Endothelial cell of umbilical vein (primary cell): ENCODE measurements at regions not wholly inside any gene's neighbourhood (a gene's known extent, or its start where the extent isn't known, plus 50 kb on each side); places are given as distances from the start of the nearest gene placed in this dataset.

Experiments used
- CTCF ChIP-seq, 2 donors: IDR thresholded peaks; 1 replicate in 1 of 2; 2 replicates in 1 of 2; pipeline ENCODE4 v1.5.1; 2011; ENCODE audit warnings: low read length in 2 of 2, mild to moderate bottlenecking in 2 of 2, moderate library complexity in 2 of 2, control low read depth in 1 of 2, inconsistent platforms in 1 of 2, low read depth in 1 of 2; ENCODE audit not compliant: insufficient read depth in 1 of 2; ENCODE audit errors: extremely low read depth in 1 of 2
- EZH2 ChIP-seq: IDR thresholded peaks from 2 replicates; pipeline ENCODE4 v1.6.1; 2012; ENCODE audit warnings: borderline replicate concordance, low read depth, mild to moderate bottlenecking, moderate library complexity, low read length, inconsistent platforms; ENCODE audit not compliant: severe bottlenecking
- FOS ChIP-seq: IDR thresholded peaks from 2 replicates; pipeline ENCODE4 v1.6.1; 2011; ENCODE audit warnings: mild to moderate bottlenecking, low read length, moderate library complexity, borderline replicate concordance; ENCODE audit not compliant: insufficient read depth
- GATA2 ChIP-seq: IDR thresholded peaks from 2 replicates; pipeline ENCODE4 v1.7.0; 2011; ENCODE audit warnings: low read depth, mild to moderate bottlenecking, moderate library complexity, mixed read lengths, low read length; ENCODE audit not compliant: insufficient read length, insufficient read depth
- JUN ChIP-seq: IDR thresholded peaks from 2 replicates; pipeline ENCODE4 v1.6.1; 2011; ENCODE audit warnings: borderline replicate concordance, low read depth; ENCODE audit not compliant: insufficient read length, insufficient read depth
- POLR2A ChIP-seq: IDR thresholded peaks from 2 replicates; pipeline ENCODE4 v1.6.1; 2012; ENCODE audit warnings: low read depth, mild to moderate bottlenecking, control low read depth, low read length
- TF ChIP-seq, protein P1 (sequence below): IDR thresholded peaks from 2 replicates; pipeline ENCODE4 v1.6.1; 2011; ENCODE audit not compliant: insufficient read depth, insufficient read length

- TF ChIP-seq CTCF (IDR thresholded peaks at IDR 0.05; ENCODE audit: extremely low read depth in 1 of 2, insufficient read depth in 1 of 2, low read depth in 1 of 2, low read length in 2 of 2), result no peak
- TF ChIP-seq, protein P1, sequence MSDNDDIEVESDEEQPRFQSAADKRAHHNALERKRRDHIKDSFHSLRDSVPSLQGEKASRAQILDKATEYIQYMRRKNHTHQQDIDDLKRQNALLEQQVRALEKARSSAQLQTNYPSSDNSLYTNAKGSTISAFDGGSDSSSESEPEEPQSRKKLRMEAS, result no peak
- no peak for TF ChIP-seq POLR2A
- no peak for TF ChIP-seq JUN
- no peak for TF ChIP-seq FOS
- TF ChIP-seq EZH2, result no peak
- TF ChIP-seq GATA2, result no peak
Observed at GRCh38 chr3:56960234-56960917, 100.1 kb upstream of the SPATA12 start.
